ENCODE measurements at regions not wholly inside any gene's neighbourhood (a gene's known extent, or its start where the extent isn't known, plus 50 kb on each side); places are given as distances from the start of the nearest gene placed in this dataset.

- TF ChIP-seq EP300 (IDR thresholded peaks at IDR 0.05; ENCODE audit: borderline replicate concordance) = no peak
- TF ChIP-seq CREB1 (IDR thresholded peaks at IDR 0.05; ENCODE audit: low read depth) = no peak
- TF ChIP-seq FOXM1 (IDR thresholded peaks at IDR 0.05; ENCODE audit: borderline replicate concordance, low read depth) = no peak
- no peak for TF ChIP-seq TAF1 (IDR thresholded peaks at IDR 0.05; ENCODE audit: low read depth)
- TF ChIP-seq TEAD4 (IDR thresholded peaks at IDR 0.05) = no peak
- TF ChIP-seq YY1 (IDR thresholded peaks at IDR 0.05; ENCODE audit: low read depth) = no peak
- TF ChIP-seq TCF12 (IDR thresholded peaks at IDR 0.05; ENCODE audit: low read depth) = no peak
- TF ChIP-seq REST (IDR thresholded peaks at IDR 0.05; ENCODE audit: low read depth) = no peak
- TF ChIP-seq RAD21 (IDR thresholded peaks at IDR 0.05; ENCODE audit: low read depth) = no peak
- TF ChIP-seq, protein P1, sequence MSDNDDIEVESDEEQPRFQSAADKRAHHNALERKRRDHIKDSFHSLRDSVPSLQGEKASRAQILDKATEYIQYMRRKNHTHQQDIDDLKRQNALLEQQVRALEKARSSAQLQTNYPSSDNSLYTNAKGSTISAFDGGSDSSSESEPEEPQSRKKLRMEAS (IDR thresholded peaks at IDR 0.05) = no peak
- TF ChIP-seq EGR1 (IDR thresholded peaks at IDR 0.05) = no peak
- TF ChIP-seq CEBPB (IDR thresholded peaks at IDR 0.05) = no peak
Observed at GRCh38 chr16:9665851-9666271, 516.4 kb downstream of the GRIN2A start.

Measured in Ishikawa (cell line).